ENCODE measurements at regions not wholly inside any gene's neighbourhood (a gene's known extent, or its start where the extent isn't known, plus 50 kb on each side); places are given as distances from the start of the nearest gene placed in this dataset.

- DNase-seq: no peak
Measured at GRCh38 chr14:101004954-101005353, 101.4 kb upstream of the RTL1 start.

DNA sequence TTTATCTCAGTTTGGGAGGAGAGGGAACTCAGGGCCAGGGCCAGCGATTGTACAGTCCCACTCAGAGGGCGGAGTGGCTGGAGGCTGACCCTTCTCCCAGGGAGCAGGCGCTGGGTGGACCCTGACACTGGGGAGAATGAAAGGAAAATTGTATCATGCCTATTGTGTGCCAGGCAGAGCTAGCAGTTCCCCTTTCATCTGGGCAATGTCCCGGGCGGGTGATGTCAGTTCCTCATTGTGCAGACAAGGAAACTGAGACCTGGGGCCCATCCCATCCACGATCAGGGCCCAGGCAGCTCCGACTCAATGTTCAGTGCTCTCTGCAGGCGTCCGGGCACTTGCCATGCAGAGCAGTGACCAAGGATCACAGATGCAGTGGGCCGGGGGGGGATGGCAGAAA is 101.9 kb upstream of the RTL1 start:
- no peak for DNase-seq

GRCh38 chr14:101006008-101006407 is 102.5 kb upstream of the RTL1 start:
- DNase-seq: no peak

DNA sequence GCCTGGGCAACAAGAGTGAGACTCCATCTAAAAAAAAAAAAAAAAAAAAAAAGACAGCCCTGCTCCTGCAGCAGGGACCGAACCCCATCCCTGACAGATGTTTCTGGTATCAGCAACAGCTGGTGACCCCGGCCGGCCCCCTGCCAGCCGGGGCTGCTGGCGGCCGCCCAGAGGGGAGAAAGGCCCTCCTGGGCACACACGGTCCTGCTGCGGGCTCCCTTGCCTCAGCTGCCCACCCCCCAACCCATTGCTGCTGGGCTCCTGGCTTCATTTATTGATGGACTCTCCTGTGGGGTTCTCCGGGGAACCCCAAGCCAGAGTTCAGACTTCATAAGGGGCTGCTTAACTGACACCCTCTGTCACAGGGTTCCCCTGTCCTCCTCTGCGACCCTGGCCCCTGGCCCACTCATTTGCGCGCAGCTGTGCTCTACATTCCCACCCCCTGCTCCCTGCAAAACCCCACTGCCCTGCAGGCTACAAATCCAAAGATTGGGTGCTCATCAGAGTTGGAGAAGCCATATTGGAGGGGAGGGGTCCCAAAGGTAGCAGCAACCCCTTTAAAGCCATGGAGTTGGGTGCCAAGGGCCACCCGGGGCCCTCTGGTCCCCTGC is 103.6 kb upstream of the RTL1 start:
- no peak for DNase-seq

GRCh38 chr14:101007765-101008164 is 104.2 kb upstream of the RTL1 start:
- DNase-seq: no peak

DNA sequence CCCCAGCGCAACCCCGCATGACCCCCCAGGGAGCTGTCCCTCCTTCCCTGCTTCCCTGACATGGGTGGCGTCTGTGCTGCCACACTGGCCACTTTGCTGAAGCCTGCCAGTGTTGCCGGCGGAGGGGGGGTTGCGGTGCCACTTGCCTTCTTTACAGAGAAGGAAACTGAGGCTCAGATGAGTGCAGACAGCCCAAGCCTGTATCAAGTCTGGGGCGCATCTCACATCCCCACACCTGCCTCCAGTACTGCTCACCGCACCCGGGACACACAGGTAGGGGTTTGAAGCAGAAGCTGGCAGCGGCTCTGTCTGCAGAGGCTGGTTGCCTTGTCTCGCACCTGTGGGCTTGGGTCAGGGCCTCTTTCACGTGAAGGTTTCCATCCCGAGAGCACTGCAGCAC is 104.7 kb upstream of the RTL1 start:
- DNase-seq: no peak

- no peak for DNase-seq
Measured at GRCh38 chr14:101008631-101009336, 105.3 kb upstream of the RTL1 start.

- DNase-seq: no peak
Measured at GRCh38 chr14:101009531-101009930, 106.0 kb upstream of the RTL1 start.

GRCh38 chr14:101010293-101010692 is 106.8 kb upstream of the RTL1 start:
- no peak for DNase-seq

GRCh38 chr14:101010835-101011234 is 107.3 kb upstream of the RTL1 start:
- DNase-seq: no peak

DNA sequence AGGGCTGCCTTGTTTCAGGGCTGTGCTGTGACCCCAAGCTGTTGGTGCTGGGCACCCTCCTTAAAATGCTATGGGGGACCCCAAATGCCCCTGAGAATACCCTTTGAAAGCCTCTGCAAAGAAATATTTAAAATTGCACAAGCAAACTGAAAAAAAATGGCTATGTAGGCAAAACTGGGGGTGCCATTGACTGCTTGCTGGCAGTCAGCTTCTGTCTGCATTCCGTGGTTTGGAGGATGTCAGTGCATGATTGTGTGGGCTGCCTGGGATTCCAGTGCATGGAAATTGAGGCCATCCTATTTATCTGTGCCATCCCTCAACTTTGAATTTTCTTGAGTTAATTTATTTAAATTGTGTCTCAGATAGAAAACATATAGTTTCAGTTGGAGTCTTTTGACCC is 113.7 kb upstream of the RTL1 start:
- DNase-seq: no peak

GRCh38 chr14:101017806-101018560 is 114.5 kb upstream of the RTL1 start:
- DNase-seq: no peak

GRCh38 chr14:101018561-101019290 is 115.2 kb upstream of the RTL1 start:
- DNase-seq: no peak

- no peak for DNase-seq
Measured at GRCh38 chr14:101019541-101019940, 116.0 kb upstream of the RTL1 start.

- DNase-seq: no peak
Measured at GRCh38 chr14:101019990-101020710, 116.6 kb upstream of the RTL1 start.

GRCh38 chr14:101020834-101021370 is 117.4 kb upstream of the RTL1 start:
- no peak for DNase-seq

DNA sequence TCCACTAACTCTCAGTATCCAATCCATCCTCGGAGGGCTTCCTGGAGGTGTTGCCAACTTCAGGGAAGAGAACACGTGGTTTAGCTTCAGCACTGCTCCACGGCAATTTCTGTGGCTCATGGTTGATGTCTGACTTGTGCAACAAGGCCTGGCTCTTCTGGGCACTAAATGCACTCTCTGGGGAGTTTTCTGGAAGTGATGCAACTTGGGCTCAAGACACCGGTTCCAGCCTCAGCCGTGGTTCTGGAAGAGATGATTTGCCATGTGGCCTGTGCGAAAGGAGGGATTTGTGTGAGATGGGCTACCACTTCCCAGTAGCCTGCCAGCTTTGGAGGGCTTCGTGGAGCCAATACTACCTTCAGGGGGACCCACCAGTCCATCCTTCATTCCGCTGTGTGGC is 118.6 kb upstream of the RTL1 start:
- DNase-seq: no peak

- no peak for DNase-seq
Measured at GRCh38 chr14:101022916-101023435, 119.5 kb upstream of the RTL1 start.

DNA sequence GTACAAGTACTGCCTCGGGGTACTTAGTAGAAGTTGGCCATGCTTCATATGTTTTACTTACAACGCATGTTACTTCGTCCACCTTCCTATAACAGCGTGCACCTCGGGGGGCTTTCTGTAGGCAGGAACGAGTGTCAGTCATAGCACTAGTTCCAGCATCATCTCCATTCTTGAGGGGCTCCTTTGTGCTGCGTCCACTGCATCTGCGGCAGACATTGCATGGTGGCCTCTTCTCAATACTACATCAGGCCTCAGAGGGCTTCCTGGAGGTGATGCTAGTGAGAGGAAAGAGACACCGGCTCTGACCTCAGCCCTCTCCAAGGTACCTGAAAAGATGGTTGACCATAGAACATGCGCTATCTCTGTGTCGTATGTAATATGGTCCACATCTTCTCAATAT is 121.2 kb upstream of the RTL1 start:
- DNase-seq: no peak

DNA sequence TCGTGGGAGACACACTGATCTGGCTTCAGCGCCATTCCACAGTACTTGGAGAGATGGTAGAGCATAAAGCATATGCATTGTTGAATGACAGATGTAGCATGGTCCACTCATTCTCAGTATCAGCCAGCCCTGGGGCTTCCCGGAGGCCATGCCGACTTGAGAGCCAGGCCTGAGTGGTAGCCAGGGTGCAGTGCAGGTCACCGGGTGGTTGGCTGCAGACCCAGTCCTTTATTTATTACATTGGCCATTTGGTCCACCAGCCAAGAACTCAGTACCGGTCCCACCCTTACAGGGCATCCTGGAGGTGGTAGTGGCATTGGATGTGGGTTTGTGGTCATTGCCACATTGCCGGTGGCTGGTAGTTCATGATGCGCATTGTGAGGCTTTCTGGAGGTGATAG is 121.6 kb upstream of the RTL1 start:
- DNase-seq: no peak

DNA sequence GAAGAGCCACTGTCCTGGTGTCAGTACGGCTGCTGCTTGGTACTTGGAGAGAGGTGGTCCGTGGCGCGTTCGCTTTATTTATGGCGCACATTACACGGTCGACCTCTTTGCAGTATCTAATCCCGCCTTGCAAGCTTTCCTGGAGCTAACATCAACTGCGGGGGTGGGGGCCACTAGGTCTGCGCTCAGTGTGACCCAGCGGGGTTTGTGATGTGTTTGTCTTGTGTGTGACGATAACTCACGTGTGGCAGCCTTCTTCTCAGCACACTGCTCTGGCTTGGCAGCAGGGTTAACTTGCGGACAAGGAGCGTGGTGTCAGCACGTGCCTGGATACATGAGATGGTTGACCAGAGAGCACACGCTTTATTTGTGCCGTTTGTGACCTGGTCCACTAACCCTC is 122.2 kb upstream of the RTL1 start:
- no peak for DNase-seq

DNA sequence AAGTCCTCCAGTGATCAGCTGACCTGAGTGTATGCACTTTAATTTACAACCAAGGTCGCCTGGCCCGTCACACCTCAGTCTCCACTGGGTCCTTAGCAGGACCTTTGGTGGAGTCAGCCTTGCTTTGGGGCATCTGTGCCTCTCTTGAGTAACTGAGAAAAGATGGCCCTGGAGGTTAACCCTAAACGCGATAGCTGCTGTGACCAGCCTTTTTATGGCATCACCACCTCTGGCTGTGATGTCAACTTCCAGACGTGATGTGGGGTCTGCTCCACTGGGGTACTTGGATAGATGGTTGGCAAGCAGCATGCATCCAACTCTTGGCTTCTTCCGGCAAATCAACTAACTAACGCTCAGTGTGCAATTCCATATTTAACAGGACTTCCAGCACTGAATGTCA is 122.8 kb upstream of the RTL1 start:
- DNase-seq: no peak
